Right lobe of liver (tissue), 6 donors: ENCODE measurements at regions not wholly inside any gene's neighbourhood (a gene's known extent, or its start where the extent isn't known, plus 50 kb on each side); places are given as distances from the start of the nearest gene placed in this dataset.
A peak's percentile ranks its signal among the peaks of the same experiment; 100 is the strongest.

Experiments used
- ATAC-seq, 4 donors: fragments of 200-7000 bp; cut with Tn5 transposase; one replicate each; pipeline ENCODE4 v1.9.1; 2020; ENCODE audit warnings: mild to moderate bottlenecking in 4 of 4, moderate library complexity in 4 of 4
- DNase-seq, 3 donors: peaks; one replicate each; pipeline ENCODE4 v3.0.0-alpha.2; 2020
- H3K27ac ChIP-seq, 3 donors: fragments of 200-600 bp; one replicate each; pipeline ENCODE4 v1.8.0; 2022
- H3K27me3 ChIP-seq, 2 donors: fragments of 200-600 bp; one replicate each; pipeline ENCODE4 v1.8.0; 2022
- H3K36me3 ChIP-seq, 4 donors: fragments of 200-600 bp; sonication (generic) in 1 of 4; one replicate each; pipeline versions ENCODE4 v1.5.1 to v1.8.0; 2017 to 2022; ENCODE audit warnings: control low read depth in 1 of 4
- H3K4me1 ChIP-seq, 4 donors: fragments of 200-600 bp; sonication (generic) in 1 of 4; one replicate each; pipeline versions ENCODE4 v1.5.1 to v1.8.0; 2017 to 2022; ENCODE audit warnings: control low read depth in 1 of 4
- H3K4me3 ChIP-seq, 3 donors: fragments of 200-600 bp; one replicate each; pipeline ENCODE4 v1.8.0; 2022
- H3K9me3 ChIP-seq, 4 donors: fragments of 200-600 bp; sonication (generic) in 1 of 4; one replicate each; pipeline versions ENCODE4 v1.5.1 to v1.8.0; 2017 to 2022; ENCODE audit warnings: control low read depth in 1 of 4
- CTCF ChIP-seq, 4 donors: fragments of 200-600 bp in 3 of 4; fragments of 450-650 bp in 1 of 4; IDR thresholded peaks; one replicate each; pipeline versions ENCODE4 v1.5.1 to v1.8.0; 2016 to 2022; ENCODE audit warnings: antibody characterized with exemption in 4 of 4, mild to moderate bottlenecking in 2 of 4
- POLR2A ChIP-seq: fragments of 450-650 bp; IDR thresholded peaks from one replicate; pipeline ENCODE4 v1.6.1; 2017; ENCODE audit warnings: antibody characterized with exemption, mild to moderate bottlenecking
- WGBS: methylation state at CpG from one replicate; pipeline ENCODE4 v1.1.6; 2018; ENCODE audit warnings: low coverage, low lambda C conversion rate; ENCODE audit not compliant: insufficient coverage; ENCODE audit errors: missing lambda C conversion rate; 5-methylcytosine and 5-hydroxymethylcytosine counted together
- intact Hi-C, 2 donors: fragments of 100-400 bp; cut with DNase I; formaldehyde crosslinking; loops; one replicate each; pipeline versions ENCODE4 v1.11.2 to v1.14.1; 2022
- donor health status: DM: no; HTN: yes; CAD: no.
- donor health status: DM: no; HTN: no; CAD: no.
- donor health status: DM: no; HTN: no; CAD: no.
- donor health status: DM: no; HTN: yes; CAD: no.
- donor health status: DM: no; HTN: yes; CAD: no.

- Histone ChIP-seq H3K4me1 (peaks cover 0 to 12% (median 2%) of the 10 kb centered on the region in 4 donors), H3K4me3 (no peak overlapping the region), H3K27ac (no peak overlapping the region), H3K36me3 (no peaks in the 10 kb centered on the region), H3K9me3 (peaks cover 0 to 5% (median 0%) of the 10 kb centered on the region in 4 donors), H3K27me3 (peaks cover 0 to 9% of the 10 kb centered on the region in 2 donors)
- TF ChIP-seq POLR2A (no peak), CTCF (IDR thresholded peaks at IDR 0.05) (no peak)
- 75% methylated on average over 5 of the region's 5 CpGs for WGBS
- intact Hi-C loops: no loop called here
- DNase-seq (no peak), ATAC-seq (no peak)
Measured at GRCh38 chr6:26230351-26230750, 134.6 kb upstream of the BTN3A2 start.

- TF ChIP-seq CTCF (IDR thresholded peaks at IDR 0.05) (no peak), POLR2A (no peak)
- ATAC-seq: no peak
- H3K27me3 ChIP-seq: peaks cover 0 to 9% of the 10 kb centered on the region in 2 donors
- H3K4me3 ChIP-seq: no peak overlapping the region
- intact Hi-C loops: no loop called here
- DNase-seq: no peak
- no peaks in the 10 kb centered on the region for H3K36me3 ChIP-seq
- WGBS: 83% methylated on average over 5 of the region's 5 CpGs
- no peak overlapping the region for H3K27ac ChIP-seq
- H3K9me3 ChIP-seq: no peaks in the 10 kb centered on the region
- H3K4me1 ChIP-seq: peaks cover 0 to 12% (median 2%) of the 10 kb centered on the region in 4 donors
Measured at GRCh38 chr6:26231006-26231587, 133.9 kb upstream of the BTN3A2 start.

- DNase-seq (no peak), ATAC-seq (no peak)
- no peaks in the 10 kb centered on the region for H3K9me3 ChIP-seq
- peaks cover 0 to 12% (median 2%) of the 10 kb centered on the region in 4 donors for H3K4me1 ChIP-seq
- whole genome bisulfite sequencing: 61% methylated on average over 7 of the region's 7 CpGs
- intact Hi-C loops: no loop called here
- H3K27ac ChIP-seq: no peak overlapping the region
- H3K27me3 ChIP-seq: peaks cover 0 to 9% of the 10 kb centered on the region in 2 donors
- TF ChIP-seq POLR2A (no peak), CTCF (IDR thresholded peaks at IDR 0.05) (no peak)
- no peaks in the 10 kb centered on the region for H3K36me3 ChIP-seq
- no peak overlapping the region for H3K4me3 ChIP-seq
Measured at GRCh38 chr6:26232306-26232939, 132.6 kb upstream of the BTN3A2 start.

- TF ChIP-seq POLR2A: no peak
- TF ChIP-seq CTCF (IDR thresholded peaks at IDR 0.05): no peak
- Histone ChIP-seq H3K4me3 (peak overlapping the region in 2 of 3 donors; percentile 47 to 53), H3K9me3 (no peaks in the 10 kb centered on the region), H3K27me3 (peaks cover 0 to 9% of the 10 kb centered on the region in 2 donors), H3K27ac (no peak overlapping the region), H3K36me3 (no peaks in the 10 kb centered on the region), H3K4me1 (peaks cover 0 to 12% (median 2%) of the 10 kb centered on the region in 4 donors)
- 11% methylated on average over 22 of the region's 34 CpGs for WGBS
- ATAC-seq: peak in 1 of 4 donors; percentile 14
- intact Hi-C loops: no loop called here
- no peak for DNase-seq
Measured at GRCh38 chr6:26232940-26233648, 131.9 kb upstream of the BTN3A2 start.
